ENCODE measurements at regions not wholly inside any gene's neighbourhood (a gene's known extent, or its start where the extent isn't known, plus 50 kb on each side); places are given as distances from the start of the nearest gene placed in this dataset.

- TF ChIP-seq ZBTB40 (IDR thresholded peaks at IDR 0.05; ENCODE audit: borderline replicate concordance), result no peak
Measured at GRCh38 chr7:26614503-26614902, 249.9 kb downstream of the SKAP2 start (continued).

GRCh38 chr7:26616235-26616634 lies 248.2 kb downstream of the SKAP2 start:
- SMC1A ChIA-PET (ENCODE audit: uncharacterized antibody, unreplicated experiment), result no interaction called here
- H3K4me2 ChIP-seq (ENCODE audit: control insufficient read depth, insufficient read depth), result no peak overlapping the region
- no peaks in the 10 kb centered on the region for H3K4me1 ChIP-seq (ENCODE audit: control insufficient read depth, insufficient read depth, low read length)
- FAIRE-seq, result no peak
- H2AFZ ChIP-seq (ENCODE audit: control insufficient read depth, low read depth, low read length), result no peak overlapping the region
- no peaks in the 10 kb centered on the region for H3K36me3 ChIP-seq (ENCODE audit: control insufficient read depth in 2 of 2, insufficient read depth in 2 of 2, low read length in 1 of 2)
- no peak for ATAC-seq
- no peak overlapping the region for H3K9ac ChIP-seq (ENCODE audit: control insufficient read depth, insufficient read depth, low read length)
- RAD21 ChIA-PET (ENCODE audit: unreplicated experiment), result no interaction called here
- WGBS (ENCODE audit: insufficient coverage, insufficient replicate concordance, low lambda C conversion rate, missing lambda C conversion rate), result 62% methylated on average over 7 of the region's 7 CpGs
- intact Hi-C loops (cut with micrococcal nuclease; ENCODE audit: unreplicated experiment), result no loop called here
- in situ Hi-C loops (cut with MboI), result no loop called here
- no peak for DNase-seq (ENCODE audit: low read depth, low spot score)
- H3K27me3 ChIP-seq (replicated peaks in 1 of 2; ENCODE audit: control insufficient read depth in 2 of 2, insufficient read depth in 2 of 2, low read length in 1 of 2), result no peaks in the 10 kb centered on the region
- H3K27ac ChIP-seq (ENCODE audit: control insufficient read depth, insufficient read depth), result no peak overlapping the region
- H4K20me1 ChIP-seq (ENCODE audit: control insufficient read depth, insufficient read depth), result no peaks in the 10 kb centered on the region; the same call in 1 of the 2 replicates
- no TSS peak for BruUV-seq (replicated peaks)
- H3K9me3 ChIP-seq (replicated peaks; ENCODE audit: control insufficient read depth, insufficient read depth, low read length), result no peaks in the 10 kb centered on the region
- H3K79me2 ChIP-seq (ENCODE audit: control insufficient read depth, insufficient read depth, low read length), result no peaks in the 10 kb centered on the region
- CTCF ChIA-PET, result no interaction called here
- no peak overlapping the region for H3K4me3 ChIP-seq
- POLR2A ChIA-PET, result no interaction called here
- TF ChIP-seq ETV6 (conservative IDR thresholded peaks at IDR 0.05 in 1 of 2, IDR thresholded peaks at IDR 0.05 in 1 of 2; ENCODE audit: borderline replicate concordance in 1 of 2, low read depth in 1 of 2) (no peak), ATF2 (IDR thresholded peaks at IDR 0.05; ENCODE audit: low read length) (no peak), CEBPB (IDR thresholded peaks at IDR 0.05; ENCODE audit: borderline replicate concordance in 1 of 2, low read depth in 2 of 2, low read length in 2 of 2) (no peak), MYC (IDR thresholded peaks at IDR 0.05; ENCODE audit: insufficient read depth, insufficient read length, insufficient replicate concordance, low read length, severe bottlenecking) (no peak), PAX8 (IDR thresholded peaks at IDR 0.05) (no peak), SKIL (IDR thresholded peaks at IDR 0.05; ENCODE audit: low read depth, poor library complexity, severe bottlenecking) (no peak), MTA2 (IDR thresholded peaks at IDR 0.05; ENCODE audit: low read depth) (no peak), ESRRA (IDR thresholded peaks at IDR 0.05; ENCODE audit: low read length) (no peak), FOXM1 (IDR thresholded peaks at IDR 0.05; ENCODE audit: low read depth, low read length) (no peak), STAT3 (IDR thresholded peaks at IDR 0.05; ENCODE audit: low read depth, low read length) (no peak), HDAC2 (IDR thresholded peaks at IDR 0.05) (no peak)

All from GM12878 (cell line).